ENCODE measurements at regions not wholly inside any gene's neighbourhood (a gene's known extent, or its start where the extent isn't known, plus 50 kb on each side); places are given as distances from the start of the nearest gene placed in this dataset.

- WGBS, 4 donors, result 30 to 55% (median 42%) methylated on average over 1 of the region's 1 CpG
- H3K9me3 ChIP-seq, result peaks cover 0 to 10% (median 0%) of the 10 kb centered on the region in 12 donors
- no peaks in the 10 kb centered on the region for H3K36me3 ChIP-seq
- no peak overlapping the region for H3K4me3 ChIP-seq
- no peak for DNase-seq
- no peak for TF ChIP-seq POLR2A (IDR thresholded peaks at IDR 0.05)
- no peaks in the 10 kb centered on the region for H3K4me1 ChIP-seq
- no peaks in the 10 kb centered on the region for H3K27me3 ChIP-seq
- no peak for ATAC-seq
- intact Hi-C loops (cut with DNase I), result no loop called here
- H3K27ac ChIP-seq, result no peak overlapping the region
Observed at GRCh38 chr16:74153773-74154172, 142.8 kb upstream of the PSMD7 start.

- no peak for DNase-seq
- Histone ChIP-seq H3K4me1 (no peaks in the 10 kb centered on the region), H3K36me3 (no peaks in the 10 kb centered on the region), H3K9me3 (peaks cover 0 to 7% (median 0%) of the 10 kb centered on the region in 12 donors), H3K27me3 (no peaks in the 10 kb centered on the region), H3K4me3 (no peak overlapping the region), H3K27ac (no peak overlapping the region)
- intact Hi-C loops (cut with DNase I), result no loop called here
- TF ChIP-seq POLR2A (IDR thresholded peaks at IDR 0.05), result no peak
- TF ChIP-seq, protein P1, sequence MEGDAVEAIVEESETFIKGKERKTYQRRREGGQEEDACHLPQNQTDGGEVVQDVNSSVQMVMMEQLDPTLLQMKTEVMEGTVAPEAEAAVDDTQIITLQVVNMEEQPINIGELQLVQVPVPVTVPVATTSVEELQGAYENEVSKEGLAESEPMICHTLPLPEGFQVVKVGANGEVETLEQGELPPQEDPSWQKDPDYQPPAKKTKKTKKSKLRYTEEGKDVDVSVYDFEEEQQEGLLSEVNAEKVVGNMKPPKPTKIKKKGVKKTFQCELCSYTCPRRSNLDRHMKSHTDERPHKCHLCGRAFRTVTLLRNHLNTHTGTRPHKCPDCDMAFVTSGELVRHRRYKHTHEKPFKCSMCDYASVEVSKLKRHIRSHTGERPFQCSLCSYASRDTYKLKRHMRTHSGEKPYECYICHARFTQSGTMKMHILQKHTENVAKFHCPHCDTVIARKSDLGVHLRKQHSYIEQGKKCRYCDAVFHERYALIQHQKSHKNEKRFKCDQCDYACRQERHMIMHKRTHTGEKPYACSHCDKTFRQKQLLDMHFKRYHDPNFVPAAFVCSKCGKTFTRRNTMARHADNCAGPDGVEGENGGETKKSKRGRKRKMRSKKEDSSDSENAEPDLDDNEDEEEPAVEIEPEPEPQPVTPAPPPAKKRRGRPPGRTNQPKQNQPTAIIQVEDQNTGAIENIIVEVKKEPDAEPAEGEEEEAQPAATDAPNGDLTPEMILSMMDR (IDR thresholded peaks at IDR 0.05), result no peak
- no peak for ATAC-seq
- WGBS, 4 donors, result 77 to 92% (median 86%) methylated on average over 2 of the region's 2 CpGs
Observed at GRCh38 chr16:74146643-74147042, 150.0 kb upstream of the PSMD7 start.

DNA sequence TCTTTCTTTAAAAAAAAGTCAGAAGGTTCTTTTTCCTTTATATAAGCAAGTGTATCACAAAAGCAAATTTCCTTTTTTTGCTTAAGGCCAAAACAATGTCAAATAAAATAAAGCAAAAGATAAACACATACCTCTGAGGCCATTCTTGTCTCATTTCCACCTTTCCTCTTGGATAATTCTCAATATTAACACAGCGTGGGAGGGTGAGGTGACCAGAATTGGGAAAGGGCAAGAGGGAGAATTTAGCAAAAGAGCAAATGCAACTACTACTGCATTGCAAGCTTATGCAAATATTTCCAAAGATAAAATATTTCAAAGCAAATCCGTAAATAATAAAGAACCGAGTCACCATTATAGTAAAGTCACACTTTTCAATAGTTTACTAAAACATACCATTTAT lies 153.4 kb upstream of the PSMD7 start:
- WGBS, 4 donors, result 53 to 74% (median 69%) methylated on average over 3 of the region's 3 CpGs
- intact Hi-C loops (cut with DNase I), result no loop called here
- Histone ChIP-seq H3K27ac (no peak overlapping the region), H3K36me3 (no peaks in the 10 kb centered on the region), H3K27me3 (no peaks in the 10 kb centered on the region), H3K9me3 (peaks cover 0 to 20% (median 5%) of the 10 kb centered on the region in 12 donors), H3K4me1 (no peaks in the 10 kb centered on the region), H3K4me3 (no peak overlapping the region)
- no peak for ATAC-seq
- TF ChIP-seq, protein P1 (IDR thresholded peaks at IDR 0.05), result no peak
- no peak for DNase-seq

DNA sequence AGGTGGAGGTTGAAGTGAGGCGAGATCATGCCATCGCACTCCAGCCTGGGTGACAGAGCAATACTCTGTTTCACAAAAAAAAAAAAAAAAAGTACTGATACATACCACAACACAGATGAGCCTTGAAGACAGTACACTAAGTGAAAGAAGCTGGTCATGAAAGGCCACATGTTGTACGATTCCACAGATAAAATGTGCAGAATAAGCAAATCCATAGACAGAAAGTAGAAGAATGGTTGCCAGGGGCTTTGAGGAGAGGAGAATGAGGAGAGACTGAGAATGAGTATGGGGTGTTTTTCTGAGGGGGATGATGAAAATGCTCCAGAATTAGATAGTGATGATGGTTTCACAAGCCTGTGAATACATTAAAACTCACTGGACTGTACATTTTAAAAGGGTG lies 155.6 kb upstream of the PSMD7 start:
- TF ChIP-seq, protein P1 (IDR thresholded peaks at IDR 0.05), result no peak
- TF ChIP-seq POLR2A (IDR thresholded peaks at IDR 0.05), result no peak
- Histone ChIP-seq H3K4me3 (no peak overlapping the region), H3K27me3 (no peaks in the 10 kb centered on the region), H3K4me1 (no peaks in the 10 kb centered on the region), H3K36me3 (no peaks in the 10 kb centered on the region), H3K27ac (no peak overlapping the region), H3K9me3 (peaks cover 0 to 20% (median 5%) of the 10 kb centered on the region in 12 donors)
- intact Hi-C loops (cut with DNase I), result no loop called here
- WGBS, 4 donors, result 72 to 84% (median 84%) methylated on average over 3 of the region's 3 CpGs
- DNase-seq (no peak), ATAC-seq (no peak)

DNA sequence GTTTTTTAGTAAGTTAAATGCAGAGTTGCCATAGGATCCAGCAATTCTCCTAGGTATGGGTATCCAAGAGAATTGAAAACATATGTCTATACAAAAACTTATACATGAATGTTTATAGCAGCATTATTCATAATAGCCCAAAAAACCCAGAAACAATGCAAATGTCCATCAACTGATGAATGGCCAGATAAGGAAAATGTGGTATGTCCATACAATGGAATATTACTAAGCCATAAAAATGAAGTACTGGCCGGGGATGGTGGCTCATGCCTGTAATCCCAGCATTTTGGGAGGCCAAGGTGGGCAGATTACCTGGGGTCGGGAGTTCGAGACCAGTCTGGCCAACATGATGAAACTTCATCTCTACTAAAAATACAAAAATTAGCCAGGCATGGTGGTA lies 156.1 kb upstream of the PSMD7 start:
- peaks cover 0 to 20% (median 5%) of the 10 kb centered on the region in 12 donors for H3K9me3 ChIP-seq
- intact Hi-C loops (cut with DNase I), result no loop called here
- WGBS, 4 donors, result 78 to 90% (median 88%) methylated on average over 3 of the region's 3 CpGs
- no peaks in the 10 kb centered on the region for H3K27me3 ChIP-seq
- no peak for ATAC-seq
- no peaks in the 10 kb centered on the region for H3K4me1 ChIP-seq
- DNase-seq, result no peak
- H3K4me3 ChIP-seq, result no peak overlapping the region
- no peaks in the 10 kb centered on the region for H3K36me3 ChIP-seq
- TF ChIP-seq, protein P1 (IDR thresholded peaks at IDR 0.05), result no peak
- TF ChIP-seq POLR2A (IDR thresholded peaks at IDR 0.05), result no peak
- H3K27ac ChIP-seq, result no peak overlapping the region
